ENCODE measurements at regions not wholly inside any gene's neighbourhood (a gene's known extent, or its start where the extent isn't known, plus 50 kb on each side); places are given as distances from the start of the nearest gene placed in this dataset.

DNA sequence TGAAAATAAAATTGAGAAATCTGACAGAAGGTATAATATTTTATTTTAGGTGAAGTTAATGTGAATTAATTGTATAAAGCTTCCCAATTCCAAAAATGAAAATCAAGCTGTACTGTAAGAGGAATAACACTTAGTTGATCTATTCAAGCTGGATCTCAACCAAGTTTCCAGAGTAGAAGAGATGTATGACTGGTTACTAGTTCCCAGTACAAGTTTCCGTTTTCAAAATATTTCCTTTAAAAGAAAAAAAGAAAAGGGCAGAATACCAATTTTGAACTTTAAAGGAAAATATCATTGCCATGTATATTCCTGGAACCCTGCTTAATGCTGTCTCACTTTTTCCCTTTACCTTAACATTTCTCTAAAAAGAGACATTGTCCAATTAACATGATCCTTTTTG, 308.5 kb downstream of the IRS1 start:
- Histone ChIP-seq H3K4me1 (ENCODE audit: control insufficient read depth in 2 of 2, insufficient read depth in 2 of 2, low read length in 2 of 2) (no peaks in the 10 kb centered on the region), H3K27me3 (ENCODE audit: control insufficient read depth in 2 of 2, insufficient read depth in 2 of 2, low read length in 2 of 2) (no peaks in the 10 kb centered on the region), H3K4me3 (ENCODE audit: low read length) (no peak overlapping the region), H3K9me3 (ENCODE audit: control insufficient read depth in 2 of 3, low read length in 3 of 3) (no peaks in the 10 kb centered on the region), H3K27ac (ENCODE audit: low read depth, low read length) (no peak overlapping the region), H3K36me3 (ENCODE audit: control insufficient read depth in 2 of 3, insufficient read depth in 3 of 3, low read length in 3 of 3) (no peaks in the 10 kb centered on the region)
- ATAC-seq, result no peak
- DNase-seq, result no peak
- POLR2A ChIA-PET, result no interaction called here
- no peak overlapping the region for H3K4me3 Mint-ChIP-seq
- peaks cover 0 to 4% (median 0%) of the 10 kb centered on the region in 5 donors for H3K27me3 Mint-ChIP-seq
- intact Hi-C loops (cut with micrococcal nuclease), result no loop called here
- no peaks in the 10 kb centered on the region for H3K9me3 Mint-ChIP-seq
- H3K27ac Mint-ChIP-seq, result no peak overlapping the region
- H3K4me1 Mint-ChIP-seq, result peaks cover 0 to 2% (median 0%) of the 10 kb centered on the region in 7 donors
- H3K36me3 Mint-ChIP-seq, result no peaks in the 10 kb centered on the region
- CTCF ChIA-PET, result no interaction called here

DNA sequence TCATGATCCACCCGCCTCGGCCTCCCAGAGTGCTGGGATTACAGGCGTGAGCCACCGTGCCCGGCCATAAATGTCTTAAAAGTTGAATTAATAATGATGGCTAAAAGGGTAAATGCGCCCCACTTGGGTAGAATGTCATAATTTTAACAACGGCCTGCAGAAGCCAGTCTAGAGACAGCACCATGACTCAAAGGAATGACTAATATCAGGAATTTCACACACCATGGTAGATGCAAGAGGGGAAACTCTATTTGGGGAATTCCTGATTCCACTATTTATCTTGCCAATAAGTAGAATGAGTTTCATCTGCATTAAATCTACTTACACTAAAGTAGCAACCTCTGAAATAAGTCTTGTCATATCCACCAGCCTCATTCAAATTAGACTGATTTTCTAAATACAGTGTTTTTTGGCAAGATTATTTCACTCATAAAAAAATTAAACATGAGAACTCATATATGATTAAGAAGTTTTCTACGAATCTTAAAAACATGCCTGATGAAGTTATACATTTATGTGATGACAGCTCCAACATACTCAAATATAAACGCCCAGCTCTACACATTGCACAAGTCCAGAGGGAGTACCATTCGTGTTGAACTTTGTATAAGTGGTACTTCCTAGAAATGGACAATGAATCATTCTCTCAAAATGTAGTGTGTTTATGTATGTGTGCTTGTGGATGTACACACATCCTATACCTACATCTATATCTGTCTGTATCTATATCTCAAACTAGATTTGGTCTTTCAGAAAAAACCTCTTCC, 309.7 kb downstream of the IRS1 start:
- H3K4me3 Mint-ChIP-seq, result no peak overlapping the region
- Histone ChIP-seq H3K9me3 (ENCODE audit: control insufficient read depth in 2 of 3, low read length in 3 of 3) (no peaks in the 10 kb centered on the region), H3K27me3 (ENCODE audit: control insufficient read depth in 2 of 2, insufficient read depth in 2 of 2, low read length in 2 of 2) (no peaks in the 10 kb centered on the region), H3K4me3 (ENCODE audit: low read length) (no peak overlapping the region), H3K36me3 (ENCODE audit: control insufficient read depth in 2 of 3, insufficient read depth in 3 of 3, low read length in 3 of 3) (no peaks in the 10 kb centered on the region), H3K4me1 (ENCODE audit: control insufficient read depth in 2 of 2, insufficient read depth in 2 of 2, low read length in 2 of 2) (no peaks in the 10 kb centered on the region), H3K27ac (ENCODE audit: low read depth, low read length) (no peak overlapping the region)
- peaks cover 0 to 2% (median 0%) of the 10 kb centered on the region in 7 donors for H3K4me1 Mint-ChIP-seq
- no peak overlapping the region for H3K27ac Mint-ChIP-seq
- CTCF ChIA-PET, result no interaction called here
- intact Hi-C loops (cut with micrococcal nuclease), result no loop called here
- DNase-seq (no peak), ATAC-seq (no peak)
- no peaks in the 10 kb centered on the region for H3K36me3 Mint-ChIP-seq
- peaks cover 0 to 6% (median 0%) of the 10 kb centered on the region in 5 donors for H3K27me3 Mint-ChIP-seq
- no peaks in the 10 kb centered on the region for H3K9me3 Mint-ChIP-seq
- POLR2A ChIA-PET, result interaction anchor here (0.6 kb wide), 1 partner anchor 253 kb away, joined by 3 read pairs; no protein-coding TSS in a partner anchor

DNA sequence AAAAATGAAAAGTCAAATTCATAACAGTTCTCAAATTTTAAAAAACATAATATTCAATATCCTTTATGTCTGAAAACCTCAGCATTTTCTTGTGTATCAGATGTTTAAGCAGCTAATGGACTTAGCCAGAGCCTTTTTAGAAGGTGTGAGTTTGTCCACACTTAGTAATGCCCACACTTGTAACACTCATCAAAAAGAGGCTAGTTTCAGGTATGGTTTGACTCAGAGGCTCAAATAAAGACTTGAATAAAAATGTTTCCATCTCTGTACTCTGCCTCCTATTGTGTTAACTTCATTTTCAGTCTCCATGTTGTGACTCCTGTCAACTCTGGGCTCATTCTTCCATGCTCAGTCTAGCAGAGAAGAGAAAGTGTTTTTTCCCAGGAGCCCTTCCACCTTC, 311.6 kb downstream of the IRS1 start:
- no peak overlapping the region for H3K4me3 Mint-ChIP-seq
- ChIA-PET CTCF (no interaction called here), POLR2A (no interaction called here)
- intact Hi-C loops (cut with micrococcal nuclease), result no loop called here
- no peaks in the 10 kb centered on the region for H3K36me3 Mint-ChIP-seq
- H3K4me3 ChIP-seq (ENCODE audit: low read length), result no peak overlapping the region
- H3K36me3 ChIP-seq (ENCODE audit: control insufficient read depth in 2 of 3, insufficient read depth in 3 of 3, low read length in 3 of 3), result no peaks in the 10 kb centered on the region
- ATAC-seq, result no peak
- H3K9me3 Mint-ChIP-seq, result no peaks in the 10 kb centered on the region
- peaks cover 7 to 18% (median 14%) of the 10 kb centered on the region in 5 donors for H3K27me3 Mint-ChIP-seq
- H3K9me3 ChIP-seq (ENCODE audit: control insufficient read depth in 2 of 3, low read length in 3 of 3), result no peaks in the 10 kb centered on the region
- H3K27me3 ChIP-seq (ENCODE audit: control insufficient read depth in 2 of 2, insufficient read depth in 2 of 2, low read length in 2 of 2), result no peaks in the 10 kb centered on the region
- no peaks in the 10 kb centered on the region for H3K4me1 ChIP-seq (ENCODE audit: control insufficient read depth in 2 of 2, insufficient read depth in 2 of 2, low read length in 2 of 2)
- no peak overlapping the region for H3K27ac Mint-ChIP-seq
- no peak for DNase-seq
- H3K4me1 Mint-ChIP-seq, result peaks cover 0 to 2% (median 0%) of the 10 kb centered on the region in 7 donors
- no peak overlapping the region for H3K27ac ChIP-seq (ENCODE audit: low read depth, low read length)

DNA sequence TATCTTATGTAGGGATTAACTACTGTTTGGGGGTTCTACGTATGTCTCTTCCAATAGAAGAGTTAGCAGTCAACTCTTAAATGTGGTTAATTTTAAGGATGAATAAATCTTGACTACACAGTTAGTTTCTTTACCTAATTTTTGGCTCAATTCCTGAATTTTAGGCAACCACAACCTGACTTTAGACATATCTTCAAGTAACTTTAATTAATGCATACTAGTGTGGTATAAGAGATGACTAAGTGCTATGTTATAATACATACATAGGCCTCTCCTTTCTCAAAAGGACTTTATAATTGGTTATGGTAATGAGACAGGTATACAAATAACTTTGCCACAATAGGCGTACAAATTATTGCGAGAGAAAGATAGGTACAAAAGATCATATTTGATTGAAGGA, 312.0 kb downstream of the IRS1 start:
- no peaks in the 10 kb centered on the region for H3K9me3 Mint-ChIP-seq
- Histone ChIP-seq H3K9me3 (ENCODE audit: control insufficient read depth in 2 of 3, low read length in 3 of 3) (no peaks in the 10 kb centered on the region), H3K27me3 (ENCODE audit: control insufficient read depth in 2 of 2, insufficient read depth in 2 of 2, low read length in 2 of 2) (no peaks in the 10 kb centered on the region), H3K4me1 (ENCODE audit: control insufficient read depth in 2 of 2, insufficient read depth in 2 of 2, low read length in 2 of 2) (no peaks in the 10 kb centered on the region), H3K4me3 (ENCODE audit: low read length) (no peak overlapping the region), H3K27ac (ENCODE audit: low read depth, low read length) (no peak overlapping the region), H3K36me3 (ENCODE audit: control insufficient read depth in 2 of 3, insufficient read depth in 3 of 3, low read length in 3 of 3) (no peaks in the 10 kb centered on the region)
- DNase-seq (no peak), ATAC-seq (no peak)
- H3K27ac Mint-ChIP-seq, result no peak overlapping the region
- no peaks in the 10 kb centered on the region for H3K36me3 Mint-ChIP-seq
- peaks cover 0 to 2% (median 0%) of the 10 kb centered on the region in 7 donors for H3K4me1 Mint-ChIP-seq
- ChIA-PET POLR2A (no interaction called here), CTCF (no interaction called here)
- H3K4me3 Mint-ChIP-seq, result no peak overlapping the region
- intact Hi-C loops (cut with micrococcal nuclease), result no loop called here
- peaks cover 7 to 19% (median 15%) of the 10 kb centered on the region in 5 donors for H3K27me3 Mint-ChIP-seq

DNA sequence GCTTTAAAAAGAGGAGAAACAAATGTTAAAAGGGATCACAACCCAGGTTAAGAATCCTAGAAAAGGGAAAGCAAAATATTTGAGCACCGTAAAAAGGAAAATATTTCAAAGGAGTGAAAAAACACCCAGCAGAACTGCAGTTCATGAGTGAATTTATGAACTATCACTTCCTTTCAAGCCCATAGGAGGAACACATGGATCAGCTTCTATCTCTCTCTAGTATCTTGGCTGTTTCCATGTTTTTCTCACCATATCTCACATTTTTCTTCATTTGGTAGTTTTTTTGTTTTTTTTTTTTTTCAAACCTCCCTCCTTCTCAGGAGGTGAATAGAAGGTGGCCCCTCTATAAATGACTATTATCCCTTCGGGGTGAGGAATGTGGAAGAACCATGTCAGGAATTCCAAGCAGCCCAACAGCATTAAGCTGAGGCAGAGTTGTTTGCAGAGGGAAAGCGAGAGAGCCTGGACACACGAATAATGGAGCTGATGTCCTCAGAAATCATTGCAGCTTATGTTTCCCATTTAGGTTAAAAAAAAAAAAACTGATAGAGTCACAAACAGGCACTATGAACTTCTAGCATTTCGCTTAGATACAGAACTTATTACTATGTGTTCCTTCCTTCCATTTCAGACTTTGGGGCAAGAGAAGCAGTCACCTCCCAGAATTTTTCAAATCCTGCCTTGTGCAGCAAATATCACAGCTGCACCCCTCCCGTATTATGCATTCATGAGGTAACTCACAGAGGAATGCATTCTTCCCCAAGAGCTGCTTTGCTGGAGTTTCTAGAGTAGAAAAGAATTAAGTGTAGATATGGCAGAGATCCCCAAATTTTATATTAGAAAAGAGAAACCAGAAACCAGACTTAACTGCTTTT, 315.6 kb downstream of the IRS1 start:
- no peak overlapping the region for H3K4me3 ChIP-seq (ENCODE audit: low read length)
- no peaks in the 10 kb centered on the region for H3K36me3 Mint-ChIP-seq
- ChIA-PET POLR2A (no interaction called here), CTCF (no interaction called here)
- H3K9me3 ChIP-seq (ENCODE audit: control insufficient read depth in 2 of 3, low read length in 3 of 3), result no peaks in the 10 kb centered on the region
- no peak for ATAC-seq
- H3K4me1 ChIP-seq (ENCODE audit: control insufficient read depth in 2 of 2, insufficient read depth in 2 of 2, low read length in 2 of 2), result no peaks in the 10 kb centered on the region
- no peak overlapping the region for H3K27ac ChIP-seq (ENCODE audit: low read depth, low read length)
- intact Hi-C loops (cut with micrococcal nuclease), result no loop called here
- H3K27me3 ChIP-seq (ENCODE audit: control insufficient read depth in 2 of 2, insufficient read depth in 2 of 2, low read length in 2 of 2), result no peaks in the 10 kb centered on the region
- H3K4me3 Mint-ChIP-seq, result no peak overlapping the region
- peaks cover 6 to 33% (median 18%) of the 10 kb centered on the region in 5 donors for H3K27me3 Mint-ChIP-seq
- H3K9me3 Mint-ChIP-seq, result peaks cover 0 to under 1% (median 0%) of the 10 kb centered on the region in 11 donors
- no peaks in the 10 kb centered on the region for H3K36me3 ChIP-seq (ENCODE audit: control insufficient read depth in 2 of 3, insufficient read depth in 3 of 3, low read length in 3 of 3)
- H3K4me1 Mint-ChIP-seq, result peaks cover 0 to 2% (median 0%) of the 10 kb centered on the region in 7 donors
- DNase-seq, result no peak
- no peak overlapping the region for H3K27ac Mint-ChIP-seq

DNA sequence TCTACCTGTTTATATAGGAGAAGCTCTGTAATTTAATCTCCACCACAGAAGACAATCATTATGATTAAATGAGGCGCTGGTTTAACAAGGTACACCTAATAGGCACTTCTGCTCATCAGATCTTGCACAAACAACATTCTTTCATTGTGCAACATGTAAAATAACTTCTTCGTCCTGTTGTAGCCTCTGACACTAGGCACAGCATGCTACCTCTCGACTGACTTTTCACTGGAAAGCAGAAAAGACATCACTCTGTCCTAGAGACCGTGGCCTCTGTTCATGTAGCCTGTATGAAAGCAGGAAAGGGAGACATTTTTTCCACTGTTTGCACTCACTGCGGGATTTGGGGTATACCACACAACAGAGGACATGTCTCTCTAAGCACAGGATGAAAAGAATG, 316.5 kb downstream of the IRS1 start:
- intact Hi-C loops (cut with micrococcal nuclease), result no loop called here
- Mint-ChIP-seq H3K4me1 (peaks cover 0 to 2% (median 0%) of the 10 kb centered on the region in 7 donors), H3K27ac (no peak overlapping the region), H3K27me3 (peaks cover 6 to 38% (median 23%) of the 10 kb centered on the region in 5 donors), H3K9me3 (peaks cover 0 to 2% (median 0%) of the 10 kb centered on the region in 11 donors), H3K4me3 (no peak overlapping the region), H3K36me3 (no peaks in the 10 kb centered on the region)
- H3K4me3 ChIP-seq (ENCODE audit: low read length), result no peak overlapping the region
- H3K27me3 ChIP-seq (ENCODE audit: control insufficient read depth in 2 of 2, insufficient read depth in 2 of 2, low read length in 2 of 2), result no peaks in the 10 kb centered on the region
- CTCF ChIA-PET, result no interaction called here
- no peak overlapping the region for H3K27ac ChIP-seq (ENCODE audit: low read depth, low read length)
- no peaks in the 10 kb centered on the region for H3K36me3 ChIP-seq (ENCODE audit: control insufficient read depth in 2 of 3, insufficient read depth in 3 of 3, low read length in 3 of 3)
- H3K4me1 ChIP-seq (ENCODE audit: control insufficient read depth in 2 of 2, insufficient read depth in 2 of 2, low read length in 2 of 2), result no peaks in the 10 kb centered on the region
- no peaks in the 10 kb centered on the region for H3K9me3 ChIP-seq (ENCODE audit: control insufficient read depth in 2 of 3, low read length in 3 of 3)
- POLR2A ChIA-PET, result no interaction called here
- DNase-seq, result no peak
- ATAC-seq, result no peak

Measured in naive thymus-derived CD4-positive, alpha-beta T cell (primary cell).